ENCODE measurements at regions not wholly inside any gene's neighbourhood (a gene's known extent, or its start where the extent isn't known, plus 50 kb on each side); places are given as distances from the start of the nearest gene placed in this dataset.

DNA sequence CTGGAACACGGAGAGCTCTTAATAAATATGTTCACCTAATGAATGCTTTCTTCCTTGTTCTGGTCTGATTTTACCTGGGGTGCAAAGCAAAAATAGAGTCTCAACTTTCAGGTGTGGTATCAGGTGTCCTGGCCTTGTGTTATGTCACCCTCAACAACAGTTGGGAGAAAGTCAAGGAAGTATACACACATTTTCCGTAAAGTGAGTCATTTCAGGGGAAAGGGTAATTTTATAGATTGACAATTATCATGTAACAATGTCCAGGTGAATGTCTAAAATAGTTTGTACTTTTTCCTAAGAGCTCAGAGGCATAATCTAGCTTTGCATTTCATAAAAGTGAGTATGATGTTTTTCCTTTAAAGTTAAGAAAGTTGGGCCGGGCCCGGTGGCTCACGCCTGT lies 287.4 kb downstream of the SKIDA1 start:
- no peak overlapping the region for H3K27ac ChIP-seq (ENCODE audit: low read depth, low read length, severe bottlenecking)
- no peaks in the 10 kb centered on the region for H3K9me3 ChIP-seq (ENCODE audit: control insufficient read depth, low read length)
- H3K4me1 ChIP-seq (ENCODE audit: control insufficient read depth, insufficient read depth, low read length, poor library complexity, severe bottlenecking) = no peaks in the 10 kb centered on the region
- H3K36me3 ChIP-seq (ENCODE audit: control insufficient read depth, insufficient read depth, low read length) = no peaks in the 10 kb centered on the region
- WGBS, 2 experiments (ENCODE audit: insufficient coverage in 2 of 2) = 92 to 100% methylated on average over 1 to 4 of the region's 5 CpGs
- no peak overlapping the region for H3K4me3 ChIP-seq (ENCODE audit: extremely low read depth, insufficient read depth, low read length, poor library complexity, severe bottlenecking)

DNA sequence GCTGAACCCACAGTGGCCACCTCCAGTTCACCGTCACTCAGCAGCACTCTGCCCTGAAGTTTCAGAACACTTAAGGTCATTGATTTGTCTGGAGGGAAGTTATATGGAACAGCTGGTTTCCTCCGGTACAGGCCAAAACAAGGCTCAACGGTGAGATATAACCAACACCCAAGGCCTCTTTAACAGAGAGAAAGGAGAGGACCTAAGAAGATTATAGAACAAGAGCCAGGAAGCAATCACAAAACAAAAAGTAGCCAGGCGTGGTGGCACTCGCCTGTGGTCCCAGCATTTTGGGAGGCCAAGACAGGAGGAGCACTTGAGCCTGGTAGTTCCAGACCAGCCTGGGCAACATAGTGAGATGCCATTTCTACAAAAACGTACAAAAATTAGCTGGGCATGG lies 290.7 kb downstream of the SKIDA1 start:
- no peak overlapping the region for H3K27ac ChIP-seq (ENCODE audit: low read depth, low read length, severe bottlenecking)
- WGBS, 2 experiments (ENCODE audit: insufficient coverage in 2 of 2) = 83 to 94% methylated on average over 4 of the region's 6 CpGs
- H3K9me3 ChIP-seq (ENCODE audit: control insufficient read depth, low read length) = no peaks in the 10 kb centered on the region
- no peaks in the 10 kb centered on the region for H3K36me3 ChIP-seq (ENCODE audit: control insufficient read depth, insufficient read depth, low read length)
- no peak overlapping the region for H3K4me3 ChIP-seq (ENCODE audit: extremely low read depth, insufficient read depth, low read length, poor library complexity, severe bottlenecking)
- H3K4me1 ChIP-seq (ENCODE audit: control insufficient read depth, insufficient read depth, low read length, poor library complexity, severe bottlenecking) = no peaks in the 10 kb centered on the region

DNA sequence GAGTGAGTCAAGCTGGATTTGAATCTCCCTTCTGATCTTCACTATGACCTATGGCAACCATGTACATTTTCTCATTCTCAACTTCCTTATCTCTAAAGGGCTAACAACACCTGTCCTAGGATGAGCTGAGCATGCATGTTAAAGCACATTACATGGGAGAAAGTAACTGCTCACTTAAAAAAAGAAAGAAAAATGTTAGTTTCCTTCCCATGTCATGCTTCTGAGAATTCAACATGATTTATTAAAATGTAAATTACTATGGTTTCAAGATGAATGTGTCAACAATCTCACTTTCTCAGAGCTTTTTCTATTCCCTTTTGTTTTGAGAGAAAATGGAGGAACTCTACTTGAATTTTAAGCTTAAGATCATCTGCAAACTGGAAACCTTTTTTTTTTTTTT lies 295.3 kb downstream of the SKIDA1 start:
- Histone ChIP-seq H3K4me1 (ENCODE audit: control insufficient read depth, insufficient read depth, low read length, poor library complexity, severe bottlenecking) (no peaks in the 10 kb centered on the region), H3K4me3 (ENCODE audit: extremely low read depth, insufficient read depth, low read length, poor library complexity, severe bottlenecking) (no peak overlapping the region), H3K9me3 (ENCODE audit: control insufficient read depth, low read length) (no peaks in the 10 kb centered on the region), H3K36me3 (ENCODE audit: control insufficient read depth, insufficient read depth, low read length) (no peaks in the 10 kb centered on the region), H3K27ac (ENCODE audit: low read depth, low read length, severe bottlenecking) (no peak overlapping the region)

DNA sequence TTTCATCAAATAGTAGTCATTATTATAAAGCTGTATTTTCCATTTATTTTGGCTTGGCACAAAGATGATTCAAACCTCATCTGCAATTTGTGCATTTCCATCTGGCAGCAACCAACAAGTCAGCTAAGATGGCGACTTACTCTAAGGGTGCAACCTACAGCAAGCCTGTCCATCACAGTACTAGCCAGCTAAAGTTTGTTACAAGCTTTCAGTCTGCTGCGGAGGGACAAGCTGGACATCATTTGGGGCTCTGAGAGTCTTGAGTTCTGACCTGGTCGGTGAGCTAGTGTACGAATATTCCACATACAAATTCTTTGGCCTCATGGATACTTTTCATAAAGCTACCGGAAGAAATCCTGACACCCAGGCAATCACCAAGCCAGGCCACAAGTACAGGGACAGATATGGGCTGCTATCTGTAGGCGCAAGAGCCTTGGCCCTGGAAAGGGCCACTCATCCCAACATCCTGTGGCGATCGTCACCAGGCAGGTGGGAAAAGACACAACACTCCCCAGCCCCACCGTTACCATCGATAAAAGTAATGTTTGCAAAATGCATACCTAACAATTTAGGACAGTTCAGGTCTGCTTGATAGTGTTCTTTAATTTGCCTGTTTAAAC lies 307.6 kb downstream of the SKIDA1 start:
- H3K9me3 ChIP-seq (ENCODE audit: control insufficient read depth, low read length) = peaks cover 3% of the 10 kb centered on the region
- H3K4me1 ChIP-seq (ENCODE audit: control insufficient read depth, insufficient read depth, low read length, poor library complexity, severe bottlenecking) = no peaks in the 10 kb centered on the region
- WGBS, 2 experiments (ENCODE audit: insufficient coverage in 2 of 2) = 92 to 94% methylated on average over 4 to 8 of the region's 10 CpGs
- H3K36me3 ChIP-seq (ENCODE audit: control insufficient read depth, insufficient read depth, low read length) = no peaks in the 10 kb centered on the region
- H3K4me3 ChIP-seq (ENCODE audit: extremely low read depth, insufficient read depth, low read length, poor library complexity, severe bottlenecking) = no peak overlapping the region
- H3K27ac ChIP-seq (ENCODE audit: low read depth, low read length, severe bottlenecking) = no peak overlapping the region

DNA sequence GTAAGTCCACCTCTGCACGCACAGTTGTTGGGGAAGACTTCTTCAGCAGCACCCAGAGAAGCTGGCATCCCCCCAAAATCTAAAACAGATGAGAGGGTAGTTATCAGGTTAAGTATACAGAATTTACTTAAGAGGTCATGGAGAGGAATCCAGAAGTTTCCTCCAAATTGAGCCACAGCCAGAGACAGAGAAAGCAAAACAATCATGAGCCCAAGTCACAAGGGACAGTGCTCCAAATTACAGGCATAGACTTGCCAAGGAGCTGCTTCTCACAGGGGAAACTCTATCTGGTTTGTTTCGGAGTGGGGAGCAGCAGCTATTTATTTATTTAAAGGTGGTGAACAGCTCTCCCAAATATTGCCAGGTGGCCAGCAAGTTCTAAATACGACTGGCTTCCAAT lies 308.4 kb downstream of the SKIDA1 start:
- 60 to 100% methylated on average over 1 to 2 of the region's 3 CpGs for WGBS, 2 experiments (ENCODE audit: insufficient coverage in 2 of 2)
- H3K4me3 ChIP-seq (ENCODE audit: extremely low read depth, insufficient read depth, low read length, poor library complexity, severe bottlenecking) = no peak overlapping the region
- H3K9me3 ChIP-seq (ENCODE audit: control insufficient read depth, low read length) = peaks cover 3% of the 10 kb centered on the region
- H3K27ac ChIP-seq (ENCODE audit: low read depth, low read length, severe bottlenecking) = no peak overlapping the region
- H3K4me1 ChIP-seq (ENCODE audit: control insufficient read depth, insufficient read depth, low read length, poor library complexity, severe bottlenecking) = no peaks in the 10 kb centered on the region
- no peaks in the 10 kb centered on the region for H3K36me3 ChIP-seq (ENCODE audit: control insufficient read depth, insufficient read depth, low read length)

DNA sequence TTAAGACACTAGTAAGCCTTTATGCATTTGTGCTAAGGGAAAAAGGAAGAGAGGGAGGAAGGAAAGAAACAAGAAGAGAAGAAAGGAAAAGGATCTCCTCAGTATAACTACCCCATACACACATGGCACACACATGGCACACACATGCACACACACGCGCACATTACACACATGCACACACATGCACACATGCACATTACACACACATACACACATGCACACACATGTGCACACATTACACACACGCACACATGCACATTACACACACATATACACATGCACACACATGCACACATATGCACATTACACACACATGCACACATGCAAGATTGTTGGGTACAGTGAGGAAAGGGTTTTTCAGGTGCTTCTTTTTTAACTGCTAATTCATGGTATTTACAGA lies 311.2 kb downstream of the SKIDA1 start:
- Histone ChIP-seq H3K4me1 (ENCODE audit: control insufficient read depth, insufficient read depth, low read length, poor library complexity, severe bottlenecking) (no peaks in the 10 kb centered on the region), H3K9me3 (ENCODE audit: control insufficient read depth, low read length) (peaks cover 3% of the 10 kb centered on the region), H3K36me3 (ENCODE audit: control insufficient read depth, insufficient read depth, low read length) (no peaks in the 10 kb centered on the region), H3K27ac (ENCODE audit: low read depth, low read length, severe bottlenecking) (no peak overlapping the region), H3K4me3 (ENCODE audit: extremely low read depth, insufficient read depth, low read length, poor library complexity, severe bottlenecking) (no peak overlapping the region)
- 91 to 100% methylated on average over 2 to 3 of the region's 3 CpGs for WGBS, 2 experiments (ENCODE audit: insufficient coverage in 2 of 2)

DNA sequence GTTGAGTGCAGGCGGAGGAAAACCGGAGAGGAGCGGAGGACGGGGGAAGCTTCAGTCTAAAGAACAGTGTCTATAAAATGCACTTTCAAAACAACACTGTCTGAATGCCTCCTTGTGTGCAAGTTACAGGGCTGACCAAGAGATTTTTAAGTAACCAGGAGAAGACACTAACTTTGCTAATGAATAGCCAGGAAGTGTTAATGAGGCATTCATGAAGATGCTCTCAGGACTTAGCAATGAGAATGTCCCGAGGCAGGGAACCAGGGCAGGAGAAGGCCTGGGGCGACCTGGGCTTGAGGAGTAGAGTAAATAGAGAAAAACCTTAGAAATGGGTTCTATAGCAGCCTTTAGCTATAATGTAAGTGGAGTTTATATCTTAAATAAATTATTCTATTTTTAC lies 312.1 kb downstream of the SKIDA1 start:
- H3K36me3 ChIP-seq (ENCODE audit: control insufficient read depth, insufficient read depth, low read length) = no peaks in the 10 kb centered on the region
- no peak overlapping the region for H3K4me3 ChIP-seq (ENCODE audit: extremely low read depth, insufficient read depth, low read length, poor library complexity, severe bottlenecking)
- no peak overlapping the region for H3K27ac ChIP-seq (ENCODE audit: low read depth, low read length, severe bottlenecking)
- H3K9me3 ChIP-seq (ENCODE audit: control insufficient read depth, low read length) = no peaks in the 10 kb centered on the region
- H3K4me1 ChIP-seq (ENCODE audit: control insufficient read depth, insufficient read depth, low read length, poor library complexity, severe bottlenecking) = no peaks in the 10 kb centered on the region
- WGBS, 2 experiments (ENCODE audit: insufficient coverage in 2 of 2) = 67 to 100% methylated on average over 1 to 2 of the region's 6 CpGs

DNA sequence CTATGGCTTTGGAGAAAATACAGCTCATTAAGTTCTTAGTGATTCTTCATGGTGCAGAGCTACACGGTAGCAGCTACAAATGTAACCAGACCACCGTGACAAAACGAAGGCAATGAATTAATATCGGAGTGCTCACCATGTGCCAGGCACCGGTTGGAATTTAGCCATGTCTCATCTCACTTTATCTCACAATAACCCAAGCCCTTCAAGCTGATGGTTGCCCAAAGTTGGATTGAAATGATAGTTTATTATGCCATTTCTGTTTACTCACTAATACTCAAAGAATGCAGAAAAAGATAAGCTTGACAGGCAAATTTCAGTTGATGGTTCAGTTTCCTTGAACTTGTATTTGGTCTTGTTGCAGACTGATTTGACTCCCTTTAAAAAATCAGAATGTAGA lies 312.6 kb downstream of the SKIDA1 start:
- H3K36me3 ChIP-seq (ENCODE audit: control insufficient read depth, insufficient read depth, low read length) = no peaks in the 10 kb centered on the region
- H3K27ac ChIP-seq (ENCODE audit: low read depth, low read length, severe bottlenecking) = no peak overlapping the region
- H3K4me3 ChIP-seq (ENCODE audit: extremely low read depth, insufficient read depth, low read length, poor library complexity, severe bottlenecking) = no peak overlapping the region
- H3K4me1 ChIP-seq (ENCODE audit: control insufficient read depth, insufficient read depth, low read length, poor library complexity, severe bottlenecking) = no peaks in the 10 kb centered on the region
- peaks cover under 1% of the 10 kb centered on the region for H3K9me3 ChIP-seq (ENCODE audit: control insufficient read depth, low read length)
- 95 to 100% methylated on average over 2 of the region's 5 CpGs for WGBS, 2 experiments (ENCODE audit: insufficient coverage in 2 of 2)

DNA sequence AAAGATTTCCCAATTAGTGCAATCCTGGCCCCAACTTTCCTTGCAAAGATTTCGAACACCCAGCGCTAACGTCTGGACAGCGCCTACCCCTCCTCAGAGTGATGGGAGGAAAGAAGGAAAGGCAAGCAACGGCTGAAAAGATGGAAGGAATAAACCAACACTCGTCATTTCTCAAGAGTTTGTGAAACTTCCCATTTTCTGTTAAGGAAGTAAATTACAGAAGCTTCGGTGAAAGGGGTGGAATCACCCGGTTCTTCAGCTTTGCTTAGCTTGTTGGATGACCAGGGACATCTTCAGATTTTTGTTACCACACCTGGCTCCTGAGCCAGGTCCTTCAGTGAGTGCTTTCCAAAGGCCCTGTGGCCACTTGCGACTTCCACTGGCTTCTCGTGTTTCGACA lies 313.1 kb downstream of the SKIDA1 start:
- Histone ChIP-seq H3K4me1 (ENCODE audit: control insufficient read depth, insufficient read depth, low read length, poor library complexity, severe bottlenecking) (no peaks in the 10 kb centered on the region), H3K36me3 (ENCODE audit: control insufficient read depth, insufficient read depth, low read length) (no peaks in the 10 kb centered on the region), H3K27ac (ENCODE audit: low read depth, low read length, severe bottlenecking) (no peak overlapping the region), H3K9me3 (ENCODE audit: control insufficient read depth, low read length) (peaks cover 7% of the 10 kb centered on the region), H3K4me3 (ENCODE audit: extremely low read depth, insufficient read depth, low read length, poor library complexity, severe bottlenecking) (no peak overlapping the region)
- 94 to 95% methylated on average over 6 to 9 of the region's 11 CpGs for WGBS, 2 experiments (ENCODE audit: insufficient coverage in 2 of 2)

DNA sequence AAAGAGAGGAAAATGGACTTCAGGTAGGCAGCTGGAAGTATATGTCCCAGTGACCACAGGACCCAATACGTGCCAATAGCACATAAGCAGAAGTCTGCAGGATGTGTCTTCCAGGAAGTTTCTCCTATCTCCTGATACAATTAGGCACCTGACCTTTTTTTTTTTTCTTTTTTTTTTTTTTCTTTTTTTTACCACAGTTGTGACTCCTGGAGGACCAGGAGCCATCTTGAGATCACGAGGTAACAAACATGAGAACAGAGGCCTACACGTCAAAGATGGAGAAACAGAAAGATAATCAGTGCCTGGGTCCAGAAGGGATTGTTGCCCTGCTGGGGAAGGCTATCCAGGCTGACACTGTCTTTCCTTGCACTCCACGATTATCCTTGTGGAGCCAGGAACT lies 312.4 kb upstream of the NEBL start:
- Histone ChIP-seq H3K4me1 (ENCODE audit: control insufficient read depth, insufficient read depth, low read length, poor library complexity, severe bottlenecking) (no peaks in the 10 kb centered on the region), H3K4me3 (ENCODE audit: extremely low read depth, insufficient read depth, low read length, poor library complexity, severe bottlenecking) (no peak overlapping the region), H3K36me3 (ENCODE audit: control insufficient read depth, insufficient read depth, low read length) (no peaks in the 10 kb centered on the region), H3K9me3 (ENCODE audit: control insufficient read depth, low read length) (peaks cover 9% of the 10 kb centered on the region), H3K27ac (ENCODE audit: low read depth, low read length, severe bottlenecking) (no peak overlapping the region)
- 87 to 92% methylated on average over 4 of the region's 4 CpGs for WGBS, 2 experiments (ENCODE audit: insufficient coverage in 2 of 2)

DNA sequence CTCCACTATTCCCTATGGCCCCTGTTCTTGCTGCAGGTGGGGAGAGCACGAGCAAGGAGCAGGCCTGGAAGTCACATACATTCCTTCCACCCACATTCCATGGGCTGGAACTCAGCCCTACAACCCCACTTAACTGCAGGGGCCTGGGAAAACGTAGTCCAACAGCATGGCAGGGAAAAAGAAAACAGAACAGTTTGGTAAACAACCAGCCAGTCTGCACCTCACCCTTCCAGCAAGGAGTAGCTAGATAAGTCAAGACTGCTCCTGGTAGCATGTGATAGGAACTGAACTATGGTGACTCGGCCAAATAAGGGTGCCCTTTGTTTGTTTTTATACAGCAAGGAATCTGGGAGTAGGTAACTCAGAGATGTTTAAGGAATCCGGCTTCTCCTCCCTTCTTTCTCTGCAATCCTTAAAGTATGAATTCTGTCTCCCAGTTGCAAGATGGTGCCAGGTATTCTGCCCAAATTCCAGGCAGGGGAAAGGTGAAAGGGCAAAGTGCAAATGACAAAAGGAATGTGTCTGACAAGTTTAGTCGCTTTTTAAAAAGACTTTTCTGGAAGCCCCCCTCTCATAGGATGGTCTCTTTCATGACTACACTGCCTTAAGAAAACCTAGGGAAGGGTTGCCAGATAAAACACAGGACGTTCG lies 311.7 kb upstream of the NEBL start:
- 55 to 80% methylated on average over 1 to 2 of the region's 7 CpGs for WGBS, 2 experiments (ENCODE audit: insufficient coverage in 2 of 2)
- no peak overlapping the region for H3K4me3 ChIP-seq (ENCODE audit: extremely low read depth, insufficient read depth, low read length, poor library complexity, severe bottlenecking)
- H3K27ac ChIP-seq (ENCODE audit: low read depth, low read length, severe bottlenecking) = no peak overlapping the region
- H3K9me3 ChIP-seq (ENCODE audit: control insufficient read depth, low read length) = peaks cover 9% of the 10 kb centered on the region
- no peaks in the 10 kb centered on the region for H3K36me3 ChIP-seq (ENCODE audit: control insufficient read depth, insufficient read depth, low read length)
- no peaks in the 10 kb centered on the region for H3K4me1 ChIP-seq (ENCODE audit: control insufficient read depth, insufficient read depth, low read length, poor library complexity, severe bottlenecking)

Measured in mesodermal cell (in vitro differentiated cells).